ENCODE measurements at regions not wholly inside any gene's neighbourhood (a gene's known extent, or its start where the extent isn't known, plus 50 kb on each side); places are given as distances from the start of the nearest gene placed in this dataset.

GRCh38 chr4:179867300-179867878, 2375.8 kb upstream of the TENM3 start:
- Histone ChIP-seq H3K4me3 (replicated peaks in 1 of 2; ENCODE audit: low read depth in 1 of 2, low read length in 2 of 2) (no peak overlapping the region), H3K27me3 (ENCODE audit: insufficient read depth, low read length) (no peaks in the 10 kb centered on the region), H3K9me2 (ENCODE audit: insufficient read depth) (no peaks in the 10 kb centered on the region), H3K9ac (ENCODE audit: low read length) (no peak overlapping the region), H4K20me1 (ENCODE audit: insufficient read depth) (no peaks in the 10 kb centered on the region), H3K27ac (ENCODE audit: low read depth, low read length) (no peak overlapping the region), H3K4me2 (ENCODE audit: low read length) (no peak overlapping the region), H3K79me2 (ENCODE audit: insufficient read depth, low read length) (no peaks in the 10 kb centered on the region), H3K9me3 (ENCODE audit: control insufficient read depth in 1 of 2, insufficient read depth in 1 of 2, low read depth in 1 of 2, low read length in 2 of 2) (no peaks in the 10 kb centered on the region), H2AFZ (ENCODE audit: low read depth, low read length, poor library complexity, severe bottlenecking) (peak overlapping the region; percentile 90), H3K4me1 (ENCODE audit: control insufficient read depth in 1 of 2, insufficient read depth in 2 of 2, low read length in 2 of 2) (no peaks in the 10 kb centered on the region), H3K36me3 (ENCODE audit: control insufficient read depth in 1 of 2, insufficient read depth in 2 of 2, low read length in 2 of 2) (no peaks in the 10 kb centered on the region)
- CTCF ChIA-PET = interaction anchor here (0.6 to 1.5 kb wide), 11 partner anchors 8 to 798 kb away, joined by 3 to 8 read pairs (median 4); no protein-coding TSS in a partner anchor
- POLR2A ChIA-PET = interaction anchor here (1.0 kb wide), 1 partner anchor 161 kb away, joined by 4 read pairs; no protein-coding TSS in a partner anchor
- TF ChIP-seq POLR2A (IDR thresholded peaks at IDR 0.05; ENCODE audit: borderline replicate concordance, extremely low read depth, insufficient read depth, insufficient read length) (no peak), RAD21 (IDR thresholded peaks at IDR 0.05; ENCODE audit: low read depth) (peak; percentile 77), TCF7L2 (IDR thresholded peaks at IDR 0.05; ENCODE audit: borderline replicate concordance, extremely low read depth, insufficient read depth, insufficient read length) (no peak), CTCF (IDR thresholded peaks at IDR 0.05 in 2 of 3, conservative IDR thresholded peaks at IDR 0.05 in 1 of 3; ENCODE audit: borderline replicate concordance in 1 of 3, insufficient read depth in 1 of 3, low read depth in 2 of 3, low read length in 2 of 3) (peak; percentile 67 to 93 (median 89))
- peak; percentile 80 for DNase-seq (ENCODE audit: low read depth, low spot score)
- RAD21 ChIA-PET (ENCODE audit: low non-redundant PET in 1 of 2, low total read pairs in 2 of 2, uncharacterized antibody in 2 of 2, unreplicated experiment in 2 of 2) = interaction anchor here (0.5 to 0.6 kb wide), 2 partner anchors 161 to 797 kb away, joined by 3 read pairs; no protein-coding TSS in a partner anchor
- peak; percentile 100 for ATAC-seq
- no TSS peak for BruUV-seq (replicated peaks)
- intact Hi-C loops (cut with micrococcal nuclease) = loop anchor here (1.0 kb wide), 3 partner anchors 161 to 799 kb away; no protein-coding TSS in a partner anchor

DNA sequence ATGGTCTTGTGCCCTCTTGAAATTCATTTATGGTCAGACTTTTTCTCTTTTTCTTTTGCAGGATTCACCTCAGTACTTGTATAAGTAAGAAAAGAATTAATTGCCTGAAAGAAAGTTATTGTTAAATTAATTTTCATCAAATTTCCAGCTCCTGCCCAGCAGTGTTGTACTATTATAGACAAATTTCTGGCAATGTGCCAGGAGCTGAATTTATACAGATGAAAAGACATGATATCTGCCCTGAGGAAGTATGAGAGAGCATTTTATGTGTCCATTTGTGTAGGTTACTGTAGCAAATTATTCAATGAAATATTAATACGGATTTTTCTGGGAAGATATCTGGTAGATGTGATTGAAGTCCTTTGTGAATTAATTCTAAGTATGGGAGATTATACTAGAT, 2371.5 kb upstream of the TENM3 start:
- Histone ChIP-seq H4K20me1 (ENCODE audit: insufficient read depth) (no peaks in the 10 kb centered on the region), H3K27me3 (ENCODE audit: insufficient read depth, low read length) (no peaks in the 10 kb centered on the region), H3K9ac (ENCODE audit: low read length) (no peak overlapping the region), H3K36me3 (ENCODE audit: control insufficient read depth in 1 of 2, insufficient read depth in 2 of 2, low read length in 2 of 2) (no peaks in the 10 kb centered on the region), H2AFZ (ENCODE audit: low read depth, low read length, poor library complexity, severe bottlenecking) (no peak overlapping the region), H3K27ac (ENCODE audit: low read depth, low read length) (no peak overlapping the region), H3K79me2 (ENCODE audit: insufficient read depth, low read length) (no peaks in the 10 kb centered on the region), H3K9me2 (ENCODE audit: insufficient read depth) (no peaks in the 10 kb centered on the region), H3K4me2 (ENCODE audit: low read length) (no peak overlapping the region), H3K4me1 (ENCODE audit: control insufficient read depth in 1 of 2, insufficient read depth in 2 of 2, low read length in 2 of 2) (no peaks in the 10 kb centered on the region), H3K9me3 (ENCODE audit: control insufficient read depth in 1 of 2, insufficient read depth in 1 of 2, low read depth in 1 of 2, low read length in 2 of 2) (no peaks in the 10 kb centered on the region), H3K4me3 (replicated peaks in 1 of 2; ENCODE audit: low read depth in 1 of 2, low read length in 2 of 2) (no peak overlapping the region)
- BruUV-seq (replicated peaks) = no TSS peak
- no peak for DNase-seq (ENCODE audit: low read depth, low spot score)
- intact Hi-C loops (cut with micrococcal nuclease) = no loop called here
- TF ChIP-seq ZBTB33 (IDR thresholded peaks at IDR 0.05; ENCODE audit: extremely low read depth, insufficient replicate concordance, low read length) (no peak), CEBPB (IDR thresholded peaks at IDR 0.05; ENCODE audit: low read depth) (no peak)
- no peak for ATAC-seq
- POLR2A ChIA-PET = no interaction called here
- CTCF ChIA-PET = no interaction called here
- RAD21 ChIA-PET (ENCODE audit: low non-redundant PET in 1 of 2, low total read pairs in 2 of 2, uncharacterized antibody in 2 of 2, unreplicated experiment in 2 of 2) = no interaction called here

Data from HCT116 (cell line).